GM21786 (cell line): ENCODE measurements at regions not wholly inside any gene's neighbourhood (a gene's known extent, or its start where the extent isn't known, plus 50 kb on each side); places are given as distances from the start of the nearest gene placed in this dataset.
"Not testable (repeated sequence)": the region's sequence is repeated elsewhere in the genome, so short reads cannot be mapped to it uniquely, and the experiment has no call there.

Experiments used
- ATAC-seq: cut with Tn5 transposase; IDR thresholded peaks from one replicate; pipeline ENCODE4 v1.9.1; 2021; ENCODE audit not compliant: unreplicated experiment

DNA sequence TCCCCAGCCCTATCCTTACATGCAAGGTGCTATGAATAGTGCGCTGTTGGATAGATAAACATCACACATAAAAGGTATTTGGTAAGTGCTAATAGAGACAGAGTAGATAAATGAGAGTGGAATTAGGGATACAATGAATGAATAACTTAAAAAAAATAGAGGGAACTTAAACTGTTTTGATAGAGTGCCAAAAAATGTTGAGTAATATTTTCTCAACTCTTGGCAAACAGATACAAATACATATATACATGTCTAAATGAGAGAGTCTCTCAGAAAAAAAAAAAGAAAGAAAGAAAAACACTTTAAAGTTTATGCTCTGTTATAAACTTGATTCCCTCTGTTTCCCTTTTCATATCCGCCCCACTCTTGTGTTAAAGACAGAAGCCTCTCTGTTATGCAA is 667.4 kb downstream of the ROBO2 start:
- ATAC-seq = no peak

DNA sequence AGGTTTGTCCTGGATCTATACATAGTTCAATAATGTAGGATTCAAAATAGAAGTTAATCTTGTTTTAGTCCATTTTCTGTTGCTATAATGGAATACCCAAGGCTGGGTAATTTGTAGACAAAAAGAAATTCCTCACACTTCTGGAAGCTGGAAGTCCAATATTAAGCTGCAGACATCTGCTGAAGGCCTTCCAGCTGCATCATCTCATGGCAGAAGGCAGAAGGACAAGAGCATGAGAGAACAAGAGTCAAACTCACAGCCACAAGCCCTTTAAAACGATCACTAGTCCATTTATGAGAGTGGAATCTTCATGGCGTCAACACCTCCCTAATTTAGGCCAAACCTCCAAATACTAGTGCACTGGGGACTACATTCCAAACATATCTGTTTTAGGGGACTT is 669.3 kb downstream of the ROBO2 start:
- no peak for ATAC-seq

DNA sequence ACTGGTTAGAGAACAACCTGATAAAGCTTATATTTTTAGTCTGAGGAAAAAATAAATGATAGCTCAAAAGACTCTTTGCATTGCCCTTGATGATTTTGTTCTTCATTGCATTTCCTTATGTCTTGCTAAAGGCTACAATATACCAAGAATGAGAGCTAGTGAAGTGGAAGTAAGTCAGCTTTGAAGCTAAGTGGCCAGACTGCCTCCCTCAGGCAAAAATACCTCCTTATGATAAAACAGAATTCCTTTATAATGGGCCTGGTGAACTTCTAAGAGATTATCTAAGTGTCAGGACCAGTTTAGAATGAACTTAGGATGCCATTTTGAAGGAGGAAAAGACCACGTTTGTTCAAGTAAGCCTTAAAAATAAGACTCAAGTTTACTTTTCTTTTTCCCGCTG is 678.4 kb downstream of the ROBO2 start:
- ATAC-seq = no peak

DNA sequence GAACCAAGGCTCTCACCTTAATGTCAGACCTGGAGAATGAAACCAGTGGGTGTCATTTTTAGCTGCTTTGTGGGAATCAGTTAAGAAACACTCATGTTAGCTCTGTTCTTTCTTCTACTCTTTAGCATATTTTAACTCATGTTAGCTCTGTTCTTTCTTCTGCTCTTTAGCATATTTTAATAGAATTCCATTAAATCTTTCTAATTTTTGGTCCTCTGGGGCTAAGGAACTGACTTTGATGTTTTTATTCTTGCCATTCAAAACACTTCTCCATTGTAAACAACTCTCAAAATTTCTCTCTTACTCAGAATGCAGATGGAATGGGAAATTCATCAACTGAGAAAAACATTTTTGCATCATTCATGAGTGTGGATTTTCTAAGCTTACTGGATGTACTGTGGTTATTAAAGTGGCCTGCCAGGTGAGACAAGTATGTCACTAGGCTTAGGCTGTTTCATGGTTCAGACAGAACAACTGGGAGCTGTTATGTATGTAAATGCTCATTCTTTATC is 680.6 kb downstream of the ROBO2 start:
- no peak for ATAC-seq

DNA sequence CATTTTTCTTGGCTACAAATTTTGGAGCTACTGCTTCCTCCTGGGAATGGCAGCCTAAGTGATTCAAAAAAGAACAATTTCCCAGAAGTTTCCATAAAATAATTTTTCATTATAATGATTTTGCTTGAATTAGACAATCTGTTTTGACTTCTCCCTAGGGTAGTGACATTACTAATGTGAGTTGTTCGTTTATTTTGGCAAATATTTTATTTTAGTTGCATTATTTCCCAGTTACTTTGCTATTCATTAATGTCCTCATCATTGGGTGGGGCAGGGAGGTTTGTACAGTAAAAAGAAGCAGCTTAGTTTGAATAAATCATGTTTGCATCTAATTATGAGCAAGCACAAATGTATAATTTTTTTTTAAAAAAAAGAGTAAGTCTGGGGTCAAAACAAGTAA is 686.6 kb downstream of the ROBO2 start:
- no peak for ATAC-seq

DNA sequence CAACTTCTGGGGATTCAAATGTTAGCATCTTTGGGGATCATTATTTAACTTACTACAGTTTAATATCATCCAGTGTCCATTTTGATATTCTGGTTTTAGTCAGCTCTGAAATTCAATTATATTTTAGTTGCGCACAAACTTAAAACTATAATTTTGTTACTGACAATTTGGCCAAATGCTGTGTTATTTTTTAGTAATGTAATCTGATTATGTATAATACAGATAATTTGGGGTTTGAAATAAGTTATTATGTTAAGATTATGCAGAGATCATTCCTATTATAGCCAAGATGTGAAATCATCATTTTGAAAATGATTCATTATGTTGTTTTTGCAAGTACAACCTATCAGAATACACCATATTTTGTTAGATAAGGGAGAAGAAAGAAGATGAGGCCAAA is 706.1 kb downstream of the ROBO2 start:
- no peak for ATAC-seq

DNA sequence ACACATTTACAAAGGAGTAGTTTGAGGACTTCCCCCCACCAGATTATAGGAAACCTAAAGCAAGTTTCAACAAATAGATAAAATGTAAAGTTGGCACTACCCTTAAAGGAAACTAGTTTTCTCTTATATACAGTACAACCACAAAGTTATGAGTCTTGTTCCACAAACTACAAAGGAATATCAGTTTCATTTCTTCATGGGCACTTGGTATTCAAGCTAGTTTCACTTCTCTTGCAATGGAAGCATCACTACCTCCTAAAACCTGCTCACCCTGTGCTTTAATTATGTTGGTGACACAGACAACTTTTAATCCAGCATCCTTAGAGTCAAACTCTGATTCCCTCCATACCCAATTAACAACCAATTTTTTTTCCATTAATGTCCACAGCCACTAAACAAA is 707.0 kb downstream of the ROBO2 start:
- peak; percentile 77 for ATAC-seq

DNA sequence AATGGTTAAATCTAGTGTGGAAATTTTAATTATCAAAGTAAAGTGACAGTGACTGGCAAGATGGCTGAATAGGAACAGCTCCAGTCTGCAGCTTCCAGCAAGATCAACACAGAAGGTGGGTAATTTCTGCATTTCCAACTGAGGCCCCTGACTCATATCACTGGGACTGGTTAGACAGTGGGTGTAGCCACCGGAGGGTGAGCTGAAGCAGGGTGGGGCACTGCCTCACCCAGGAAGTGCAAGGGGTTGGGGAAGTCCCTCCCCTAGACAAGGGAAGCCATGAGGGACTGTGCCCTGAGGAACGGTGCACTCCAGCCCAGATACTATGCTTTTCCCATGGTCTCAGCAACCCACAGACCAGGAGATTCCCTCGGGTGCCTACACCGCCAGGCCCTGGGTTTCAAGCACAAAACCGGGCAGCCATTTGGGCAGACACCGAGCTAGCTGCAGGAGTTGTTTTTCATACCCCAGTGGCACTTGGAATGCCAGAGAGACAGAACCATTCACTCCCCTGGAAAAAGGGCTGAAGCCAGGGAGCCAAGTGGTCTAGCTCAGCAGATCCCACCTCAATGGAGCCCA is 716.6 kb downstream of the ROBO2 start:
- ATAC-seq = not testable (repeated sequence)

DNA sequence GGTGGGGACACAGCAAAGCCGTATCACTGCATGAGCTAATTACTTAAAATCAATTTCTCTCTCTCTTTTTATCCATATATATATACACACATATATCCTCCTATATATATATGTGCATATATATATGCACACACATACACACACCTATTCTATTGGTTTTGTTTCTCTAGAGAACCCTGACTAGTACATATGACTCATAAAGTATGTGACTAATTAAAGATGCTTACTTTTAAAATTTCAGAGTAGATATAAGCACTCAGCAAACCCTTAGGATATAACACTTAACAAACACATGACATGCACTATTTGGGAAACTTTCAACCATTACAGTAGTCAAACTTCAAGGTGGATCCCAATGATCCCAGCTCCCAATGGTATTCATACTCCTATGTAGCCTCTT is 732.6 kb downstream of the ROBO2 start:
- no peak for ATAC-seq

DNA sequence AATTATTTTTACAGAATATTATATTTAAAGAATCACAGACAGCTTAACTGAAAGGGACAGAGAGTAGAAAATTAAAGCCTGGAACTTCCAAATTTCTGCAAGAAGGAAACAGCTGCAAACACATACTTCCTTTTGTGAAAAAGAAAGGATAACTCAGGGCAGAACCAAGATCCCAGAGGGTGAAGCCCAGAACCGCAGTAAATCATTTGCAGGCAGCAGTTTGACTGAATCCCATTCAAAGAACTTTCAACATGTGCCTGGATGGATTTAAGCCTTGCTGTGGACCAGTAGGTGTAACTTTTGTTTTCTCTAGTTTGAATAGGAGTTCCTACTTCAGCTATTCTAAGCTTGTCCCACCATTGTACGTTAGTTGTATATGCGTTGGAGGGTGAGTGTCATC is 733.2 kb downstream of the ROBO2 start:
- ATAC-seq = no peak

DNA sequence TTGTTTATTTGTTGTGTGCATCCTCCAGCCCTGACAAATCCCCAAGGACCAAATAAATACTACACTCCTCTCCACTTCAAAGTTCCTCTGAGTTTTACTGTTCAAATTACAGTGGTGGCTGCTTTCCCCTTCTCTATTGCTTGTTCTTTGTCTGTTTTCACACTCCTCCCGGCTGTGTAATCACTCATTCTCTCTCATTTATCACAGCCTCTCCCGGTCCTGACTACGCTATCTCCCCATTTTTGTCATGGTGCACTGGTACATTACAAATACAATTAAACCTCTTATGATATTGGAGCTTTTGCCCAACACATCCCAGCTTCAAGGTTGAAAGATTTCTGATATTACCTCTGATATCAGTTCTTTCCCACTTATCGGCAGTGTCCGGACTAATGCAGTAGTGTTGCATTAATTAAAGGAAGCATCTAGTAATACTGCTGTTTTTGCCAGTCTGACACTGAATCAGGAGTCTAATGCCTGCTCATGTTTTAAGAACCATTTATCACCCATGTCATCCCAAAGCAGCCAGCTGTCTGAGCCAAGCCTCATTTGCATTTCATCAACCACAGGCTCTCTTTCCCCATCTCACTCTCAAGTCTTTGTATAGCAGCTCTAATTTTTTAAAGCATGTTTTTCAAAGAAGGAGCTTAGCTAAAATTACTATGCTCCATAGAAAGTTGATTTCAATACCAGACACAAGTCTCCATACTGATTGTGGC is 740.5 kb downstream of the ROBO2 start:
- ATAC-seq = no peak

DNA sequence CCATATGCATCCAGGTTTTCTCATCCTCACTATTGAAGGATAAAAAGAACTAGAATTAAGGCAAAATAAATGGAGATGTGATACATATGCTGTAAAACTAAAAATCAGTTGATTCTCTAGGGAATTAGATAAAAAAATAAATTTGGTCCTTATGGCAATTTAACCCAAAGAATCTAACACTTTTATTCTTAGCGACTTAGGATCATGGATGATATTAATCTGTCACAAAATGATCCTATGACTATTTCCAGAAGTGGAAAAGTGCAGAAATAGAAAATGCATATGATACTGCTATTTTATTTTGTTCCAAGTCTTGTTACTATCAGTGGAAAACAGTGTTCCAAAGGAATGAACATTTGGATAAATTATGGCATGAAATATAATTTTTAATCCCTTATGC is 746.3 kb downstream of the ROBO2 start:
- no peak for ATAC-seq

DNA sequence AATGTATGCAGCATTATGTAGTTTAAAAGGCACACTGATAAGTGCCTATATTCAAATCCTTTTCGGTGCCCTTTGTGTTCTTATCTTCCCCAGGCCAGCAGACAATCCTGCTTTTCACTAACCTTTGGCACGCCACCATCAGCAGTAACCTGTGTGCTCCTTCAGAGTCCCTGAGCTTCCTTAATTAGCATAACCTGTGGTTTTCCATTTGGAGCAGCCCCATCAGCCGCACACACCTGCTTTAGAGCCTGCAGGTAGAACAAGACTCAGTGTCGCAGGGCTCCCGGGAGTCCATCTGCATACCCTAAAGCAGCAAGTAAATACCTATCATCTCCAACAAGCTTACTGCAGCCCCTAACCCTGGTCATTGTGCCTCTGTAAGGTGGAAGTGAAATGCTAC is 755.1 kb downstream of the ROBO2 start:
- ATAC-seq = no peak

DNA sequence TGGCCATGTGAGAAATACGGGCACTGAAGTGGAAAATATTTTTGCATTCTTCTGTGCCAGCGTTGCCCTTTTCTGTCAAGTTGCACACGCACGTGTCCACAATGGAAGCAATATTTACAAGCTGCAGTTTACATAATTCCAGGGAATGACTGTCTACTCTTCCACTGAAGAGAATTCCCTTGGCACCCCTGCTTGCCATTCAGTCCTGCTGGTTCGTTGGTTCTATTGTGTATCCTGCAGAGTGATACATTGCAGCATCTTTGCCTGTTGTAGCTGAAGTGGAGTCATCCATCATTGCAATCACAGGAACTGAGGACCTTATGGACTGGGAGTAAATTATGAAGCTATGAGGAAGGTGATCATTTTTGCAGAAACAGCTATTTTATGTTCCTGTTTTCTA is 759.4 kb downstream of the ROBO2 start:
- no peak for ATAC-seq

DNA sequence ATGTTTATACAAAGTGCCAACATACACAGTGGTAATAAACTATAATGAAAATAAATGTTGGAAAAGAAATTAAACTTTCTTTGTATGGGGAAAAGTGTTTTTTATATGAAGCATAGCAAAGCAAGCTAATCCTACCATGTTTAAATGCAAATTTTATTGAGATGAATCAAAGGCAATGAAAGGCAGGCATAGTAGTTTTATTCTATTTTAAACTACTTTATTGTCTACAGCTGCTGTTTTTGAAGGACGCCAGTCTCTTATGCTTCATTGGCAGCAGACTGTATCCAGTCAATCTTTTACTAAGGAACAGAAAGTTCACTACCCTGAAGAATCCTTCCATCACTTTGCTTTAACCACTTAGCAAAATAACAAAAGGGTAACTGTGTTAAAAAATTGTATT is 761.0 kb downstream of the ROBO2 start:
- ATAC-seq = no peak

DNA sequence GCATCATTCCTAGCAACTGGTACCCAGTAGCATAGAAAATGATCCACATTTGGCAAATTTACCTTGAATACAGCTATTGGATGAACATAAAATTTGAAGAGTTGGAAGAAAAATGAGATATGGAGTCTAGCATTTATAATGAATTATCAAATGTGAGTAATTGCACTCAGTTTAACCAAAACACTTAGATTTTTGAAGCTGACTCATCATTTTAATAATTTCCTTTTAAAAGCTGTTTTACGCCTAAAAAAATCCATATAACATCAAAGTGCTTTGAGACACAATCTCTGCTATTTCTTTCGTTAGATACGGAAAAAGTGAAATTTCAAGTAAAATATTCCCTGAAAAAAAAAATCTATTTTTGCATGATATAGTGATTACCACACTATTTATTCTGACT is 767.4 kb downstream of the ROBO2 start:
- ATAC-seq = no peak

DNA sequence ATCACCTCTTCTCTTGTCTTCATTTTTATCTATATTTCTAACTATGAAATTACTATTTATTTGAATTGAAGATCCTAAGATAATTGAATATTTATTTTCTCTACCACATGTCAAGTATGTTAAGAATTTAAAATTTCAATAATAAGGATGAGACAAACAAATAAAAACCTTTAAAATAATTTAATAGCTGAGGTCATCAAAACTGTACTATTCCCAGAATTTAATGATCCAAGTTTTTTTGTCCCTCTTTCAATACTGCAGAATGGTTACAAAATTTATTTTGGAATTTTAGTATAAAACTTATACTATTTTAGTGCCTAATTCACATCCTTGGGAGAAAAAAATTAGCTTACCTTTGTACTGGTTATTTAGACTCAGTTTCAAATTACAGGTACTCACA is 774.9 kb downstream of the ROBO2 start:
- ATAC-seq = no peak

DNA sequence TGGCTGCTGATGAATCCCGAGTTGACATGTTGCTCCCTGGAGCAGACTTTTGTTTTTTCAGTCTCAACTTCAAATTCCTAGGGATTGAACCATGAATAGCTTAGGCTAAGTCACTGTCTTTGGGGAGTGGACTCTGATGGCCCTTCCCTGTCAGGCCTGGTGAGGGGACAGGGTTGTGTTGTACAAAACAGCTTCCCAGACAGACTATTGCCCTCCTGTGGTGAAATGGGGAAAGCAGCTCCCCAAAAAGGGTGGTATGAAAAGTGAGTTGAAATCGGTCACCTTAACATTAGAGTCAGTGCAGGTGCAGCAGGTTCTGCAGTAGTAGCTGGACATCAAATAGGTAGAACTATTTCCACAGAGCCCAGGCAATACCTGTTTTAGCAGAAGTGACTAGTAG is 775.6 kb downstream of the ROBO2 start:
- no peak for ATAC-seq

DNA sequence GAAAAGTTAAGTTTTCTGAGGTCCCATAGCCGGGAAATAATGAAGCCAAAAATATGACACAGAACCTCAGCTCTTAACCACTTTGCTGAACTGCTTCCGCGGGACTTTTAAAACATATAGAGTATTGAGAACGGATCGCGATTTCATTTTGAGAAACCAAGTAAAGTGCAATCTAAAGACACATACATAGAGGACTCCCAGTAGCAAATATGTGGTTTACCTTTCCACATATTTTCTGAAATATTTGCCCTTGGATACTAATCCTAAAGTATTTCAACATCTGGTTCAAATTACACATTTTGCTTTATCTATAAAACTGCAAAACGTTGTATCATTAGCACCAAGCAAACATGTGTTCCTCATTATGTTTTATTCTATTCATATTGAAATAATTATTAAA is 776.5 kb downstream of the ROBO2 start:
- ATAC-seq = no peak

DNA sequence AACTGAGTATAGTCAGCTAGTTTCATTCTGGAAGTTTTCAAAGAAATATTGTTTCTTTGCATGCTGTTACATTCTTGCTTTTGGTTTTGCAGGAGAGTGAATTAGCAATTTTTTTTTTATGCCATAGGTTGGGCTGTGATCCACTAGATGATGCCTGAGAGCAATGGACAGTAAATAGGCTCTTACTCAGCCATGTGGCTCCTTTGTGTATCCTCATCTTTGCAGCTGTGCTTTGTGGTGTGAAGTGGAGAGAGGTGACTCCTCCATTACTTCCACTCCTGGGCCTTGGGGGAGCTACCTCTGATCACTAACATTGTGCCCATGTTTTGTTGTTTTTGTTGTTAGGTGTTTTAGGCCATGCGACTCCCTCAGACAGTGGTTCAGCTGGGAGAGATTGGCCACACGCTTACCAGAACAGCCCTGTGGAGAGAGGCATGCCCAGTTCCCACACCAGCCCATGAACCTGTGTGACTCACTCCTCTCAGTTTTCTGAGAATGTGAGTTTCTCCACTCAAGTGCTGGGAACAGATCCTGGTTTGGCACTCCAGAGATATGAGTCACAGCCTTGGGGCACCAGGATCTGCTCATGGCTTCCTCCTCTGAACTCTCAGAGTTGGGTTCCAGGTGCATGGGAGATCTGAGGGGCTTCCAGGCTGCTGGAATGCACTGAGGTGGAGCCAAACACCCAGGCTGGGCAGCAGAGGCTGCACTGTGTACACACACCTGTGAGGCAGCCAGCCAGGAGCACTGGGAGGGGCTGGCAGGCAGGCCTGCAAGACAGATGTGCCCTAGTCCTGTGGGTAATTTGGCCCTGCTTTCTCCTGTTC is 785.3 kb downstream of the ROBO2 start:
- no peak for ATAC-seq

DNA sequence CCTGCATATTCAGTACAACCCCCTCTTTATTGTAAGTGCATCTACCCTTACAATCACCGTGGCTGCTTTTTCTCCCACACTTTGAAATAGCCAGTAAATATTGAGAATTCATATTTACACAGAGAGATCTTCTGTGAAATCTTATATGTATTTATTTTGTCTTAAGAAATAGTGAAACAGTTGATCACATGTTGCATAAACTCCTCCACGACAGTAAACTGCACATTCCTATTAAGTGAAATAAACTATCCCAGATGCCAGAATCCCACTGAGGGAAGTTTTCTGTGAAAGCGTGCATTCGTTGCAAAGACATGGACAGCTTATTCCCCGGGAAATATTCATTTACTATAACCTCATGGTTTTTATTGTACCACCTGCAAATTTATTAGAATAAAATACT is 796.0 kb downstream of the ROBO2 start:
- no peak for ATAC-seq

DNA sequence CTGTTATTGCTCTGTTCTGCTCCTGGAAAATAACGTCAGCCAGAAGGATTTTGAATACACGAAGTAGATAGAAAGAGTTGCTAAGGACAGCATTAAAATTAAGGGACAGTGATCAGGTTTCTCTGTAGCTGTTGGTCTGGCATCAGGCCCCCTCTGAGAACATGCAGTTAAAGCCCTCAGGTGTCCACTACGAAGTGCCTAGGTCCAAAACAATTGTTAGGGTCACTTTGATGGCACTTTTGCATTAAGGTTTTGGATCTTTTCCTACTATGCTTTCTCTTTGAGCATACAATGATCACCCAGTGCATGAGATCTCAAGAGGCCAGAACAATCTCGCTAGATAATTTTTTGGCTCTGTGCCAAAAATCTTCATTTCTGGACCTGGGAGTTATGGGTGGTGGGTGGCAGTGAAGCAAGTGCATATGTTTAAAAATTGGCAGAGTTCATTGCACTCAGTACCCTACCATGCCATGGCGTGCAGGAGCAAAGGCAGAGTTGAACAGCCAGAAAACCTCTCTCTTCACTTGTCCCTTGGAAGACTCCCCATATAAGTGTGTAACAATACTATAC is 797.6 kb downstream of the ROBO2 start:
- ATAC-seq = no peak
